Colonic mucosa (tissue), 4 donors: ENCODE measurements at regions not wholly inside any gene's neighbourhood (a gene's known extent, or its start where the extent isn't known, plus 50 kb on each side); places are given as distances from the start of the nearest gene placed in this dataset.

ENCODE experiments used
- DNase-seq: peaks from one replicate; pipeline ENCODE4 v3.0.0-alpha.2; 2020
- H3K27ac ChIP-seq: fragments of 200-600 bp; one replicate; pipeline ENCODE4 v1.8.0; 2021
- H3K27me3 ChIP-seq: fragments of 200-600 bp; one replicate; pipeline ENCODE4 v1.8.0; 2021
- H3K36me3 ChIP-seq: fragments of 200-600 bp; one replicate; pipeline ENCODE4 v1.8.0; 2021
- H3K4me1 ChIP-seq: fragments of 200-600 bp; one replicate; pipeline ENCODE4 v1.8.0; 2021; ENCODE audit warnings: mild to moderate bottlenecking
- H3K4me3 ChIP-seq: fragments of 200-600 bp; one replicate; pipeline ENCODE4 v1.8.0; 2021
- H3K9ac ChIP-seq, 2 donors: one replicate each; pipeline ENCODE4 v1.7.0; 2013; ENCODE audit warnings: control low read depth in 2 of 2, low read depth in 2 of 2, low read length in 2 of 2
- H3K9me3 ChIP-seq: fragments of 200-600 bp; one replicate; pipeline ENCODE4 v1.8.0; 2021
- intact Hi-C: fragments of 100-400 bp; cut with DNase I; formaldehyde crosslinking; loops from one replicate; pipeline ENCODE4 v1.14.1; 2022
- TF ChIP-seq, protein P1 (sequence below): fragments of 200-600 bp; IDR thresholded peaks from one replicate; pipeline ENCODE4 v1.8.0; 2022; ENCODE audit warnings: antibody characterized with exemption, mild to moderate bottlenecking
- donor health status: healthy.
- donor health status: DM: no; HTN: no; CAD: no.
- donor health status: DM: no; HTN: no; CAD: no.

DNA sequence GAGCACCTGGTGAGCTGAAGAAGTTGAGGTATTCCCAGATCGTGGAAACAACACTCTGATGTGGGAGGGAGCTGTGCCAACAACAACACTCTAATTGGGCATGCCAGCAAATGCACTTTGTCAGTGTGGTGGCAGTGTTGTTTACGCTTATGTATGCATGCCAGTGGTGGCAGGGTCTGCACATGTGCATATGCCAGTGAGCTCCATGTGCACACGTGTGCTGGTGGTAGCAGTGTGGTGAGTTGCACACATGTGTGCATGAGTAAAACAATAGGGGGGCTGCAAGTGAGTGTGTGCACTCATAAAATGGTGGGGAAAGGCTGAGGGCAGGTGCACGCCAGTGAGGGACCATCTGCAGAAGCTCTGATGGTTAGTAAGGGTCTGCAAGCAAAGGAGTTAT is 134.2 kb downstream of the DMRTA1 start:
- no peak overlapping the region for H3K27ac ChIP-seq
- DNase-seq: no peak
- no peaks in the 10 kb centered on the region for H3K36me3 ChIP-seq
- intact Hi-C loops: no loop called here
- TF ChIP-seq, protein P1, sequence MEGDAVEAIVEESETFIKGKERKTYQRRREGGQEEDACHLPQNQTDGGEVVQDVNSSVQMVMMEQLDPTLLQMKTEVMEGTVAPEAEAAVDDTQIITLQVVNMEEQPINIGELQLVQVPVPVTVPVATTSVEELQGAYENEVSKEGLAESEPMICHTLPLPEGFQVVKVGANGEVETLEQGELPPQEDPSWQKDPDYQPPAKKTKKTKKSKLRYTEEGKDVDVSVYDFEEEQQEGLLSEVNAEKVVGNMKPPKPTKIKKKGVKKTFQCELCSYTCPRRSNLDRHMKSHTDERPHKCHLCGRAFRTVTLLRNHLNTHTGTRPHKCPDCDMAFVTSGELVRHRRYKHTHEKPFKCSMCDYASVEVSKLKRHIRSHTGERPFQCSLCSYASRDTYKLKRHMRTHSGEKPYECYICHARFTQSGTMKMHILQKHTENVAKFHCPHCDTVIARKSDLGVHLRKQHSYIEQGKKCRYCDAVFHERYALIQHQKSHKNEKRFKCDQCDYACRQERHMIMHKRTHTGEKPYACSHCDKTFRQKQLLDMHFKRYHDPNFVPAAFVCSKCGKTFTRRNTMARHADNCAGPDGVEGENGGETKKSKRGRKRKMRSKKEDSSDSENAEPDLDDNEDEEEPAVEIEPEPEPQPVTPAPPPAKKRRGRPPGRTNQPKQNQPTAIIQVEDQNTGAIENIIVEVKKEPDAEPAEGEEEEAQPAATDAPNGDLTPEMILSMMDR: no peak
- no peaks in the 10 kb centered on the region for H3K27me3 ChIP-seq
- H3K4me1 ChIP-seq: no peaks in the 10 kb centered on the region
- H3K4me3 ChIP-seq: no peak overlapping the region
- no peak overlapping the region for H3K9ac ChIP-seq
- no peaks in the 10 kb centered on the region for H3K9me3 ChIP-seq

DNA sequence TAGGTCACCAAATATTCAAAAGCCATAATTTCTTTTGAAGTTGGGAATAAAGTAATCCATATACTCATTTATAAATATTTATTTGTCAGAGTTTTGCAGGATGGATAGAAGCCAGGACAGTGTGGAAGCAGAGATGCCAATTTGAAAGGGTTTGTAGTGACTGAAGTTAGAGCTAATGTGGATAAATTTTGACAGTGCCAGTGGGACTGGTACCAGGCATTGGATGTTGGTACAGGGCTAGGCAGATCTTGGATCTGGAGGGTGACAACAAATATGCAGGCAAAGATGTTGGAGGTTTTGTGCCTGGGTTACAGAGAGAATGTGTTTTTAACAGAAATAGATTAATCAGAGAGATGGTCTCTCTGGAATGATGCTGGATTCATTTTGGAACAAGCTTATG is 135.6 kb downstream of the DMRTA1 start:
- no peaks in the 10 kb centered on the region for H3K36me3 ChIP-seq
- no peaks in the 10 kb centered on the region for H3K9me3 ChIP-seq
- DNase-seq: no peak
- no peak overlapping the region for H3K9ac ChIP-seq
- no peak overlapping the region for H3K27ac ChIP-seq
- H3K27me3 ChIP-seq: no peaks in the 10 kb centered on the region
- no peaks in the 10 kb centered on the region for H3K4me1 ChIP-seq
- TF ChIP-seq, protein P1: no peak
- H3K4me3 ChIP-seq: no peak overlapping the region
- intact Hi-C loops: no loop called here

DNA sequence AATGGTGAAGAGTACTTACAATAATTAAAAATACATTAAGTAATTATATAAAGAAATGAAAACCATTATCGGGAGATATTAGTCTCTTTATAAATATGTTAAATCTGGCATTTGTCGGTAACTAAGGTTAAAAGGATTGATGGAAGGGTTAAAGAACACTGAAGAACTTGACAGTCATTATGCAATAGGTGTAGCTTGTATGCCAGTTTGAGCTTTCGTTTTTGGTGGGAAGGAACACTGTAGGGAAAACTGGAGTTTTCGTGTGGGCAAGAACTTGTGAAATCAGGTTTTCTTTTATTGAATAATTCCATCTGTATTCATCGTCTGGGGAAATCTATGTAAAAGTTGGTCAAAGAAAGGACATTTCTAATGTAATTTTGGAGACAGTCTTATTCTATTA is 142.3 kb downstream of the DMRTA1 start:
- intact Hi-C loops: no loop called here
- no peak overlapping the region for H3K4me3 ChIP-seq
- H3K36me3 ChIP-seq: no peaks in the 10 kb centered on the region
- H3K27ac ChIP-seq: no peak overlapping the region
- DNase-seq: no peak
- TF ChIP-seq, protein P1: no peak
- H3K4me1 ChIP-seq: no peaks in the 10 kb centered on the region
- no peaks in the 10 kb centered on the region for H3K9me3 ChIP-seq
- H3K27me3 ChIP-seq: no peaks in the 10 kb centered on the region
- no peak overlapping the region for H3K9ac ChIP-seq

DNA sequence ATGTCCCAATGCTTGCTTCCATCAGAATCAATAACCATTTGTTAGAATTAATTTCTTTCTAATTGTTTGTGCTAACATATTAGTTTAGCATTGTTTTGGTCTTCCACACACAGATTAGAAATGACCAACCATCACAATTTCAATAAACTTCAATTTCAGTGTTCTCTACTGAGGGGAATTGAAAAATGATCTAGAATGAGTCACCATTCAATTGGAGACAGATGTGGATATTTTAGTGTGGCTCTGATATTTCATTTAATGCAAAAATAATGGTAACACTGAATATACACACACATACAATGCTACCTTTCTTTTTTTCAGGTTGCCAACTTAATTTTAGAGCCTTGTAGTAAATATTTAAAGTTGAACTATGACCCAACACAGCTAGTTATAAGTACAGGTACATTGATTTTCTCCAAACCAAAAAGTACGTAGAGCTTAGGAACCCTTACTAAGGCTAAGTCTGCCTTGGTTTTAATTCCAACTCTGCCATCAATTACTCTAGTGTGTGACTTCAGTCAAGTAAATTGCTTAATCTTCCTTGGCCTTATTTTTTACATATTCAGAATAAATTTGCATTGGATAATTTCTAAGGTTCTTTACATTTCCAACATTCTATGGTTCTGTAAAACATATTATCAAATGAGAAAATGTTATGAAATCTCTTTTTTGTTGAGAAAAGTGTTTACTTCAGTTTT is 143.9 kb downstream of the DMRTA1 start:
- Histone ChIP-seq H3K27me3 (no peaks in the 10 kb centered on the region), H3K9me3 (no peaks in the 10 kb centered on the region), H3K9ac (no peak overlapping the region), H3K4me3 (no peak overlapping the region), H3K36me3 (no peaks in the 10 kb centered on the region), H3K27ac (no peak overlapping the region), H3K4me1 (no peaks in the 10 kb centered on the region)
- intact Hi-C loops: no loop called here
- TF ChIP-seq, protein P1: no peak
- DNase-seq: no peak

DNA sequence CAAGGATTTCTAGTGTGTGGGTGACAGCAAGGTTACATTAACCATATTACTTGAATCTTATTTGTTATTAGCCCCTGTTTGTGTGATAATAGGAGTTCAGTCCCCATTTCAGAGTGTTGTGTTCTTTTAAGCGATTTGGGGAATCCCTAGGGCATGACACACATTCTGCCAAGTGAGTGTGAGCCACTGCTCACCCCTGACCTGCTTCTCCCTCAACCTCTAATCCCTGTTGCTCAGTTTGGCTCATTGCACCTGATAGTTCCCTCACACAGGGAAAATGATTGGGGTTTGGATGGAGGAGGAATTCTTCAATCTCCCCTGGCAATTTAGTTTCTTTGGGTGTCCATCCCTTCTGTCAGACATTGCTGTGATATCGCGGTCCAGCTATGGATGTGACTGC is 149.2 kb downstream of the DMRTA1 start:
- H3K9me3 ChIP-seq: no peaks in the 10 kb centered on the region
- no peak overlapping the region for H3K4me3 ChIP-seq
- TF ChIP-seq, protein P1: no peak
- H3K9ac ChIP-seq: no peak overlapping the region
- H3K36me3 ChIP-seq: no peaks in the 10 kb centered on the region
- H3K27me3 ChIP-seq: no peaks in the 10 kb centered on the region
- DNase-seq: no peak
- intact Hi-C loops: no loop called here
- no peak overlapping the region for H3K27ac ChIP-seq
- no peaks in the 10 kb centered on the region for H3K4me1 ChIP-seq
